CD4-positive, alpha-beta T cell treated with Interleukin-17A for 4 hours (primary cell): ENCODE measurements at regions not wholly inside any gene's neighbourhood (a gene's known extent, or its start where the extent isn't known, plus 50 kb on each side); places are given as distances from the start of the nearest gene placed in this dataset.
"Not testable (repeated sequence)": the region's sequence is repeated elsewhere in the genome, so short reads cannot be mapped to it uniquely, and the experiment has no call there.

Experiments
- DNase-seq: peaks from one replicate; pipeline ENCODE4 v3.0.0-alpha.2; 2020; ENCODE audit warnings: mixed read lengths

- no peak for DNase-seq
Observed at GRCh38 chr5:72586788-72587530, 79.7 kb upstream of the ZNF366 start.

DNA sequence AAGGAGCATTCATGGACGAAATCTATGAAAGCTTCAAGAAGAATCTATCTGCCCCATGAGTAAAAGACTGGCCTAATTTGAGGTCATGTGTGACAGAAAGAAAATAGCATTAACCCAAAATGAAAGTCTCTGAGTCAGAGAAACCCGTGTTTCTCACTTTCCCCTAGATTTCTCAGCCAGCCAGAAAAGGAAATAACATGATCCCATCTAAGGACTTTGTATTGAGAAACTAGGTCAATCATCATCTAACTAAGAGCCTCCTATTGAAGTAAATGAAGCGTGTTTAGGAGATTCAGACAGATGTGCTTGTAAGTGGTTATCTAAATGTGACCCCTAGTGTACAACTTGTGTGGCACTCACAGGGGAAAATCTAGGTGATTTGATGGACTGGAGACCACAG is 77.3 kb upstream of the ZNF366 start:
- DNase-seq = no peak

- not testable (repeated sequence) for DNase-seq
Observed at GRCh38 chr5:72579290-72579689, 72.1 kb upstream of the ZNF366 start.

- DNase-seq = no peak
Observed at GRCh38 chr5:72572236-72572765, 65.1 kb upstream of the ZNF366 start.

DNA sequence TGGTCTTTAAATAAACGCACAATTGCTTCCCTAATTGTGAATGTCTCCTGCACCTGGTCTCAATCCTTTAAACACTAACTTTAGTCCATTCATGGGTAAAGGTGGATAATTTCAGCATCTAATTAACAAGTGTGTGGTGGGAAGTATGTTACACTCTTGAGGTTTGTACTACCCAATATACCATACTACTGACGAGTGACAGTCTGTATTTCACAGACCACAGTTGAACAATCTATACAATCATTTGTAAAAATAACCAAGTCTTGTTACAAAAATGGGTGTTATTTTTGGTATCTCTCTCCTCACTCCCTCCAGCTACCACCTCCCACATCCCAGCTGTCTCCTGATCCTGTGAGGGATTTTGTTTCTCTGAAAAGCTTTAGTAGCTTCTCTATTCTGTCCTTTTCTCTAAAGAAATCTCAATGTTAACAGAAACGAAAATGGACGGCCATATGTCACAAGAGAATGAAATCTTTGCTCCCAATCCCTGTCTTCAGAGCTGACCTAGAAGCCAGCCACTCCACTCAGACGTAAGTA is 62.3 kb upstream of the ZNF366 start:
- no peak for DNase-seq

DNA sequence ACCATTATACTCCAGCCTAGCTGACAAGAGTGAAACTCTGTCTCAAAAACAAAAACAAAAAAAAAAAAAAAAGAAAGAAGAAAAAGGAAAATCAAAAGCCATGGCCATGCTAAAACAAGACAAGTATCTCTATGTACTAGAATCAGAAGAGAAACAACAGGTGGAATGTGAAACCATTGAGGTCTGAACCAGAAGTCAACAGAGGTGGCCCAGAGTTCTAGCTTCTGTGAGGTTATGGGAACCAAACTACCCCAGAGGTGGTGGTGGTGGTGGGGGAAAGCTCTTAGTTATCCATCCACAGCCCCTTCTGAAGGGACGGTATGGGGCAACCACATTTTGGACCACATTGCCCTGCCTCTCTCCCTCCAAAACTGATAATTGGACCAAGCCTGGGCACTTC is 59.5 kb upstream of the ZNF366 start:
- no peak for DNase-seq

- DNase-seq = no peak
Observed at GRCh38 chr5:72565513-72566289, 58.5 kb upstream of the ZNF366 start.

- DNase-seq = no peak
Observed at GRCh38 chr5:72562717-72563116, 55.5 kb upstream of the ZNF366 start.

- DNase-seq = no peak
Observed at GRCh38 chr5:72561148-72561972, 54.1 kb upstream of the ZNF366 start.

GRCh38 chr5:72559866-72560766 is 52.9 kb upstream of the ZNF366 start:
- DNase-seq = no peak

DNA sequence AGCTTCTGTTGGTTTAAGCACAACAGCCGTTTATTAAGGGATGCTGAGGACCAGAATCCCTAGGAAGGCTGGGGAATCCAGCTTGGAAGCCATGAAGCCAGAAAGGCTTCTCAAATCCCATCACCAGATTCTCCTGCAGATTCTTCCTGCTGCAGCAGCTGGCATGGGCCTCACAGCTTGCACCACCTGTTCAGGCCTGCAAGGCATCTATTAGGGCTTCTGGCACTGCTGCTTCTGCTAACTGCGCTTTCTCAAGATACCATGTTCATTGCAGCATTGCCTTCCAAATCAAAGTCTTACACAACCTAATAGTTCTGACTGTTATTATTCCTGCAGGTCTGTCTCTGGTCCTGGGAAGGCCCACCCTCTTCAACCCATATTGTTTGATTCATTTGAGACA is 51.2 kb upstream of the ZNF366 start:
- DNase-seq = no peak

DNA sequence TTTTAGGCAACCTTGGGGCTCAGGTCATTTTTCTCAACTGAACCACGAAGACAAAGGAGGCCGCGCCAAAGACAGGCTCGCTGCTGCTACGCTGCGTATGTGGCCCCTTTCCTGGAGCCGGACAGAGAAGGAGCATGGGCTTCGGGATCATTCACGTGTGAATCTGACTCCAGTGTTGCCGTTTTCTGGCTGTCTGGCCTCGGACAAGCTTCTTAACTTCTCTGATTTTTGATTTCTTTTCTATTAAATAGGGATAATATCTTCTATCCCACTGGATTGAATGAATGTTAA is 50.8 kb upstream of the ZNF366 start:
- DNase-seq = no peak

DNA sequence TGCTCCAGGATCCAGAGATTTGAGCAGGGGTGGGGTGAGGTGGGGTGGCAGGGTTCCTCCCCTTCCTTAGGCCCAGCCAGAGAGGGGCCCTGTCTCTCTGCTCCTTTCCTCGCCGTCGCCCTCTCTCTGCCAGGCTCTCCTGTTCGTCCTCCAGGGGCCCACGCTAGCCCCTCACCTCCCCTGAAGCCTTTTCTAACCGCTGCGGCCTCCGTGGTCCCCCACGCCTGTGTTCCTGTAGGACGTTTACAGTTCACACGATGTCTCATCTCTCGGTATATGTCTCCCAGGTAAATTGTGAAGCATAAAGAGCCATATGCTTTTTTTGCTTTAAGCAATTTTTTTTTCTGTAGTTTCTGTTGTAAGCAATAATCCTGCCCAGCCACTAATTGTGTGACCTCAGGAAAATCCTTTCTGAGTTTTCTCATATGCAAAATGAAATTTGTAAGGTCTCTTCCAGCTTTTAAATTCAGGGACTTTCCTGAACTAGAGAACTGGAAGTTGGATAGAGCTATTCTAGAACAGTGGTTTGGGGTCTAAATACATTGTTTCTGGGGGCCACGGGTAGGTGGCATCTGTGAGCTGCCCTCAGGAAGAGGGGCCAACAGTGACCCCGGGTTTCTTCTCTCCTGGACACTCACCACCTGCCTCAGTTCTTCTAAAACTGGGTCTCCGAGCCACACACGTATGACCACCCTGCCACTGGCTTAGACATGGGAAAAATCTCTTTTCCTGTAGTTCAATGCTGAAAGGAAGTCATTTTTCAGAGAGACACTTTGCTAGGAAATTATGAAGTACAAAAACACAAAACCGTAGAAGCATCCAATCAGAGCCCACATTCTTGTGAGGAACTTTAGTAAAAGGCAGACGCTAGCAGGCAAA is 50.2 kb upstream of the ZNF366 start:
- DNase-seq = no peak
